Calu3 (cell line): ENCODE measurements at regions not wholly inside any gene's neighbourhood (a gene's known extent, or its start where the extent isn't known, plus 50 kb on each side); places are given as distances from the start of the nearest gene placed in this dataset.
"Not testable (repeated sequence)": the region's sequence is repeated elsewhere in the genome, so short reads cannot be mapped to it uniquely, and the experiment has no call there.

ENCODE experiments used
- BruUV-seq: library from RNA; stranded (reverse); fragments of 400-500 nt; replicated peaks from 2 replicates; lab custom pipeline; 2021; lab: Mats Ljungman, UMichigan
- CTCF ChIA-PET: fragments of 300-600 bp; sonication (Branson Sonifier 250); formaldehyde crosslinking; loops from one replicate; lab custom pipeline; 2022; ENCODE audit warnings: antibody characterized with exemption; lab: Charles Lee
- DNase-seq: peaks from one replicate; pipeline ENCODE4 v3.0.0; 2022
- H3K27ac Mint-ChIP-seq: one replicate; pipeline ENCODE4 v1.8.0; 2022; ENCODE audit warnings: mixed read lengths; ENCODE audit not compliant: unreplicated experiment
- H3K27me3 Mint-ChIP-seq: one replicate; pipeline ENCODE4 v1.8.0; 2022; ENCODE audit warnings: mixed read lengths; ENCODE audit not compliant: unreplicated experiment
- H3K36me3 Mint-ChIP-seq: one replicate; pipeline ENCODE4 v1.8.0; 2022; ENCODE audit warnings: mild to moderate bottlenecking, moderate library complexity, mixed read lengths; ENCODE audit not compliant: insufficient read depth, unreplicated experiment
- H3K4me1 Mint-ChIP-seq: one replicate; pipeline ENCODE4 v1.8.0; 2022; ENCODE audit warnings: mild to moderate bottlenecking, low read depth, mixed read lengths; ENCODE audit not compliant: unreplicated experiment
- H3K4me3 Mint-ChIP-seq: one replicate; pipeline ENCODE4 v1.8.0; 2022; ENCODE audit warnings: mild to moderate bottlenecking, low read depth, moderate library complexity, mixed read lengths; ENCODE audit not compliant: unreplicated experiment
- H3K9me3 Mint-ChIP-seq: one replicate; pipeline ENCODE4 v1.8.0; 2022; ENCODE audit warnings: low read depth, mixed read lengths; ENCODE audit not compliant: unreplicated experiment
- intact Hi-C: fragments of 100-400 bp; cut with micrococcal nuclease; formaldehyde crosslinking; loops from one replicate; pipeline ENCODE4 v1.10.0; 2022; ENCODE audit not compliant: unreplicated experiment

GRCh38 chr16:46396131-46396882 lies 224.9 kb downstream of the SHCBP1 start:
- H3K4me3 Mint-ChIP-seq, intact Hi-C loops, H3K36me3 Mint-ChIP-seq, CTCF ChIA-PET, BruUV-seq, H3K27ac Mint-ChIP-seq, H3K4me1 Mint-ChIP-seq, H3K27me3 Mint-ChIP-seq, H3K9me3 Mint-ChIP-seq: not testable (repeated sequence)
- peak; percentile 4 for DNase-seq

- H3K27ac Mint-ChIP-seq, CTCF ChIA-PET, BruUV-seq, H3K27me3 Mint-ChIP-seq, H3K4me3 Mint-ChIP-seq, intact Hi-C loops, H3K9me3 Mint-ChIP-seq, H3K4me1 Mint-ChIP-seq, H3K36me3 Mint-ChIP-seq: not testable (repeated sequence)
- DNase-seq = peak; percentile 5
These were observed 225.7 kb downstream of the SHCBP1 start for GRCh38 chr16:46395391-46395921.

GRCh38 chr16:46394963-46395362 lies 226.2 kb downstream of the SHCBP1 start:
- intact Hi-C loops, H3K27ac Mint-ChIP-seq, H3K4me3 Mint-ChIP-seq, H3K27me3 Mint-ChIP-seq, H3K36me3 Mint-ChIP-seq, BruUV-seq, H3K4me1 Mint-ChIP-seq, H3K9me3 Mint-ChIP-seq, CTCF ChIA-PET, DNase-seq: not testable (repeated sequence)

GRCh38 chr16:46394149-46394548 lies 227.0 kb downstream of the SHCBP1 start:
- H3K36me3 Mint-ChIP-seq, BruUV-seq, intact Hi-C loops, CTCF ChIA-PET, H3K27ac Mint-ChIP-seq, H3K4me3 Mint-ChIP-seq, H3K9me3 Mint-ChIP-seq, DNase-seq, H3K27me3 Mint-ChIP-seq, H3K4me1 Mint-ChIP-seq: not testable (repeated sequence)

GRCh38 chr16:46392930-46393722 lies 228.1 kb downstream of the SHCBP1 start:
- H3K27ac Mint-ChIP-seq, H3K4me1 Mint-ChIP-seq, H3K9me3 Mint-ChIP-seq, H3K4me3 Mint-ChIP-seq, H3K36me3 Mint-ChIP-seq, BruUV-seq, CTCF ChIA-PET, H3K27me3 Mint-ChIP-seq, intact Hi-C loops: not testable (repeated sequence)
- peak; percentile 18 for DNase-seq

GRCh38 chr16:46390660-46391462 lies 230.3 kb downstream of the SHCBP1 start:
- H3K36me3 Mint-ChIP-seq, H3K4me3 Mint-ChIP-seq, H3K27ac Mint-ChIP-seq, intact Hi-C loops, H3K27me3 Mint-ChIP-seq, H3K4me1 Mint-ChIP-seq, BruUV-seq: not testable (repeated sequence)
- DNase-seq = peak; percentile 47
- CTCF ChIA-PET = interaction anchor here (0.6 kb wide), 1 partner anchor 469 kb away, joined by 3 read pairs; no protein-coding TSS in a partner anchor
- peaks cover 15% of the 10 kb centered on the region for H3K9me3 Mint-ChIP-seq

GRCh38 chr16:46389561-46390041 lies 231.6 kb downstream of the SHCBP1 start:
- intact Hi-C loops, H3K27ac Mint-ChIP-seq, H3K36me3 Mint-ChIP-seq, BruUV-seq, CTCF ChIA-PET, H3K4me1 Mint-ChIP-seq, H3K4me3 Mint-ChIP-seq, H3K27me3 Mint-ChIP-seq: not testable (repeated sequence)
- DNase-seq = peak; percentile 80
- H3K9me3 Mint-ChIP-seq = peaks cover 13% of the 10 kb centered on the region

DNA sequence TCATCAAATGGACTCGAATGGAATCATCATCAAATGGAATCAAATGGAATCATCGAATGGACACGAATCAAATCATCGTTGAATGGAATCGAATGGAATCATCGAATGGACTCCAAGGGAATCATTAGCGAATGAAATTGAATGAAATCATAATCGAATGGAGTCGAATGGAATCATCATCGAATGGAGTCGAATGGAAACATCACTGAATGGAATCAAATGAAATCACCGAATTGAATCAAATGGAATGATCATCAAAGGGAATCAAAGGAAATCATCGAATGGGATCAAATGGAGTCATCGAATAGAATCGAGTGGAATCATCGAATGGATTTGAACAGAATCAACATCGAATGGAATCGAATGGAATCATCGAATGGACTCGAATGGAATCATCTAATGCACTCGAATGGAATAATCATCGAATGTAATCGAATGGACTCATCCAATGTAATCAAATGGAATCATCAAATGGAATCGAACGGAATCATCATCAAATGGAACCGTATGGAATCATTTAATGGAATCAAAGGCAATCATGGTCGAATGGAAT lies 232.2 kb downstream of the SHCBP1 start:
- peak; percentile 4 for DNase-seq
- CTCF ChIA-PET, H3K36me3 Mint-ChIP-seq, intact Hi-C loops, H3K4me1 Mint-ChIP-seq, H3K4me3 Mint-ChIP-seq, H3K27ac Mint-ChIP-seq, H3K27me3 Mint-ChIP-seq, BruUV-seq: not testable (repeated sequence)
- H3K9me3 Mint-ChIP-seq = peaks cover 13% of the 10 kb centered on the region

GRCh38 chr16:46388354-46388753 lies 232.8 kb downstream of the SHCBP1 start:
- H3K36me3 Mint-ChIP-seq, H3K4me3 Mint-ChIP-seq, intact Hi-C loops, CTCF ChIA-PET, H3K4me1 Mint-ChIP-seq, H3K27ac Mint-ChIP-seq, BruUV-seq, H3K27me3 Mint-ChIP-seq: not testable (repeated sequence)
- H3K9me3 Mint-ChIP-seq = peaks cover 12% of the 10 kb centered on the region
- DNase-seq = peak; percentile 10
